ENCODE measurements at regions not wholly inside any gene's neighbourhood (a gene's known extent, or its start where the extent isn't known, plus 50 kb on each side); places are given as distances from the start of the nearest gene placed in this dataset.

DNA sequence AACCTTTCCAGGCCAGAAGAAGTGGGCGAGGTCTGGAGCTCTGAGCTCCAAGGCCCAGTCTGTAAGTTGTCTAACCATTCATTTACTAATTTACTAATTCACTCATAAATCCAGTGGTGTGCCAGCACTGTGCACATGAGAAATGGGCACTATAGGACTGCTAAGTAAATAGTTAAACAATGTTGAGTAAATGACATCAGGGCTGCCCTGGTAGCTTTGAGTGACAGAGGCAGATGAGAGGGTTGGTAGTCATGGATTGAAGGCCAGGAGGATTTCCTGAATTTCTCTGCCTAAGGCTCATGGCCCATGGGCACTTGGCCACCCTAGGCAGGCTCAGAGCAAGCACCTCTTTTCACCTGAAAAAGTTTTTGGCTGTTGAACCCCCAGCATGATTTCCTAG, 216.9 kb upstream of the RXFP2 start:
- Histone ChIP-seq H3K4me2 (ENCODE audit: extremely low read depth, insufficient read depth, low read length) (no peak overlapping the region), H3K4me3 (replicated peaks in 1 of 4; ENCODE audit: control extremely low read depth in 1 of 4, insufficient read depth in 1 of 4, low read depth in 3 of 4, low read length in 4 of 4) (no peak overlapping the region)

GRCh38 chr13:31528176-31528575, 211.2 kb upstream of the RXFP2 start:
- Histone ChIP-seq H3K4me1 (ENCODE audit: control insufficient read depth, extremely low read depth, insufficient read depth, low read length) (no peaks in the 10 kb centered on the region), H2AFZ (ENCODE audit: low read length) (no peak overlapping the region), H4K20me1 (ENCODE audit: control insufficient read depth, extremely low read depth, insufficient read depth, low read length) (no peaks in the 10 kb centered on the region), H3K27me3 (ENCODE audit: control insufficient read depth, insufficient read depth, low read length) (no peaks in the 10 kb centered on the region), H3K79me2 (ENCODE audit: control insufficient read depth, insufficient read depth, low read length) (no peaks in the 10 kb centered on the region), H3K9ac (ENCODE audit: insufficient read depth, low read length) (no peak overlapping the region), H3K9me3 (ENCODE audit: control insufficient read depth, insufficient read depth, low read depth, low read length) (no peaks in the 10 kb centered on the region), H3K4me3 (replicated peaks in 1 of 4; ENCODE audit: control extremely low read depth in 1 of 4, insufficient read depth in 1 of 4, low read depth in 3 of 4, low read length in 4 of 4) (no peak overlapping the region), H3K4me2 (ENCODE audit: extremely low read depth, insufficient read depth, low read length) (no peak overlapping the region), H3K27ac (ENCODE audit: insufficient read depth, low read length) (no peak overlapping the region), H3K36me3 (ENCODE audit: control insufficient read depth, insufficient read depth, low read length) (no peaks in the 10 kb centered on the region)
- DNase-seq (ENCODE audit: low read depth in 2 of 2) = no peak
- TF ChIP-seq EZH2 (IDR thresholded peaks at IDR 0.05; ENCODE audit: low read length, missing control alignments) = no peak
- TF ChIP-seq, protein P1, sequence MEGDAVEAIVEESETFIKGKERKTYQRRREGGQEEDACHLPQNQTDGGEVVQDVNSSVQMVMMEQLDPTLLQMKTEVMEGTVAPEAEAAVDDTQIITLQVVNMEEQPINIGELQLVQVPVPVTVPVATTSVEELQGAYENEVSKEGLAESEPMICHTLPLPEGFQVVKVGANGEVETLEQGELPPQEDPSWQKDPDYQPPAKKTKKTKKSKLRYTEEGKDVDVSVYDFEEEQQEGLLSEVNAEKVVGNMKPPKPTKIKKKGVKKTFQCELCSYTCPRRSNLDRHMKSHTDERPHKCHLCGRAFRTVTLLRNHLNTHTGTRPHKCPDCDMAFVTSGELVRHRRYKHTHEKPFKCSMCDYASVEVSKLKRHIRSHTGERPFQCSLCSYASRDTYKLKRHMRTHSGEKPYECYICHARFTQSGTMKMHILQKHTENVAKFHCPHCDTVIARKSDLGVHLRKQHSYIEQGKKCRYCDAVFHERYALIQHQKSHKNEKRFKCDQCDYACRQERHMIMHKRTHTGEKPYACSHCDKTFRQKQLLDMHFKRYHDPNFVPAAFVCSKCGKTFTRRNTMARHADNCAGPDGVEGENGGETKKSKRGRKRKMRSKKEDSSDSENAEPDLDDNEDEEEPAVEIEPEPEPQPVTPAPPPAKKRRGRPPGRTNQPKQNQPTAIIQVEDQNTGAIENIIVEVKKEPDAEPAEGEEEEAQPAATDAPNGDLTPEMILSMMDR (conservative IDR thresholded peaks at IDR 0.05 in 1 of 2, IDR thresholded peaks at IDR 0.05 in 1 of 2; ENCODE audit: low read depth in 1 of 2, low read length in 2 of 2) = no peak

More for the DNA sequence above, 216.9 kb upstream of the RXFP2 start:
- H4K20me1 ChIP-seq (ENCODE audit: control insufficient read depth, extremely low read depth, insufficient read depth, low read length) = no peaks in the 10 kb centered on the region
- H3K27ac ChIP-seq (ENCODE audit: insufficient read depth, low read length) = no peak overlapping the region
- no peak overlapping the region for H2AFZ ChIP-seq (ENCODE audit: low read length)
- no peaks in the 10 kb centered on the region for H3K36me3 ChIP-seq (ENCODE audit: control insufficient read depth, insufficient read depth, low read length)
- DNase-seq (ENCODE audit: low read depth in 2 of 2) = no peak
- no peaks in the 10 kb centered on the region for H3K79me2 ChIP-seq (ENCODE audit: control insufficient read depth, insufficient read depth, low read length)
- no peak overlapping the region for H3K9ac ChIP-seq (ENCODE audit: insufficient read depth, low read length)
- TF ChIP-seq, protein P1 (conservative IDR thresholded peaks at IDR 0.05 in 1 of 2, IDR thresholded peaks at IDR 0.05 in 1 of 2; ENCODE audit: low read depth in 1 of 2, low read length in 2 of 2) = no peak
- no peak for TF ChIP-seq EZH2 (IDR thresholded peaks at IDR 0.05; ENCODE audit: low read length, missing control alignments)
- peaks cover 2% of the 10 kb centered on the region for H3K27me3 ChIP-seq (ENCODE audit: control insufficient read depth, insufficient read depth, low read length)
- H3K4me1 ChIP-seq (ENCODE audit: control insufficient read depth, extremely low read depth, insufficient read depth, low read length) = no peaks in the 10 kb centered on the region
- no peaks in the 10 kb centered on the region for H3K9me3 ChIP-seq (ENCODE audit: control insufficient read depth, insufficient read depth, low read depth, low read length)

DNA sequence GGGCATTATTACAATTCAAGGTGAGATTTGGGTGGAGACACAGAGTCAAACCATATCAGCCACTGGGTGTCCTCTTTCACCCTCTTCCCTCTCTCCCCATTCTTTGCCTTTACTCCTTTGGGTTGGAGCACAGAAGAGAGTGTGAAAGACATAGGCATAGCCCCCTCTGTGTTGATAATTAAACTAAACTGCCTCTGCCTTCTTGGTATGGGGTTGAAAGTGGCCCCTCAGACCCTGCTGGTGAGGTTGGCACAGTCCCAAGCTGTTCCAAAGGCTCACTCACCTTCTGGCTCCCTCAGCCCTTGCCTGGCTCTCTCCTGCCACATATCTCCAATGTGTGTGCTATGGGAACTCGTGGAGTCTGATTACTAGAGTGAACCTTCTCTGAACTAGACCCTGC, 210.6 kb upstream of the RXFP2 start:
- no peak for DNase-seq (ENCODE audit: low read depth in 2 of 2)

More for the DNA sequence above, 210.6 kb upstream of the RXFP2 start:
- Histone ChIP-seq H4K20me1 (ENCODE audit: control insufficient read depth, extremely low read depth, insufficient read depth, low read length) (no peaks in the 10 kb centered on the region), H3K9me3 (ENCODE audit: control insufficient read depth, insufficient read depth, low read depth, low read length) (no peaks in the 10 kb centered on the region), H3K27me3 (ENCODE audit: control insufficient read depth, insufficient read depth, low read length) (no peaks in the 10 kb centered on the region), H3K4me1 (ENCODE audit: control insufficient read depth, extremely low read depth, insufficient read depth, low read length) (no peaks in the 10 kb centered on the region), H3K79me2 (ENCODE audit: control insufficient read depth, insufficient read depth, low read length) (no peaks in the 10 kb centered on the region), H2AFZ (ENCODE audit: low read length) (no peak overlapping the region), H3K9ac (ENCODE audit: insufficient read depth, low read length) (no peak overlapping the region), H3K36me3 (ENCODE audit: control insufficient read depth, insufficient read depth, low read length) (no peaks in the 10 kb centered on the region), H3K27ac (ENCODE audit: insufficient read depth, low read length) (no peak overlapping the region), H3K4me3 (replicated peaks in 1 of 4; ENCODE audit: control extremely low read depth in 1 of 4, insufficient read depth in 1 of 4, low read depth in 3 of 4, low read length in 4 of 4) (no peak overlapping the region), H3K4me2 (ENCODE audit: extremely low read depth, insufficient read depth, low read length) (no peak overlapping the region)
- TF ChIP-seq, protein P1 (conservative IDR thresholded peaks at IDR 0.05 in 1 of 2, IDR thresholded peaks at IDR 0.05 in 1 of 2; ENCODE audit: low read depth in 1 of 2, low read length in 2 of 2) = no peak
- TF ChIP-seq EZH2 (IDR thresholded peaks at IDR 0.05; ENCODE audit: low read length, missing control alignments) = no peak

All from fibroblast of lung (primary cell).